DOHH2 (cell line): ENCODE measurements at regions not wholly inside any gene's neighbourhood (a gene's known extent, or its start where the extent isn't known, plus 50 kb on each side); places are given as distances from the start of the nearest gene placed in this dataset.
"Not testable (repeated sequence)": the region's sequence is repeated elsewhere in the genome, so short reads cannot be mapped to it uniquely, and the experiment has no call there.

Experiments used
- H3F3A ChIP-seq: fragments of 200-600 bp; sonication (generic), shearing (Covaris generic); 2 replicates; pipeline ENCODE4 v1.6.0; 2016; ENCODE audit warnings: antibody characterized with exemption, mild to moderate bottlenecking; ENCODE audit not compliant: control insufficient read depth, insufficient read depth
- H3K27ac ChIP-seq: fragments of 200-600 bp; sonication (generic); 2 replicates; pipeline ENCODE4 v1.5.1; 2014; ENCODE audit warnings: low read depth, mild to moderate bottlenecking, low read length, moderate library complexity
- H3K27me3 ChIP-seq: fragments of 200-600 bp; sonication (generic); 2 replicates; pipeline ENCODE4 v1.6.1; 2014; ENCODE audit warnings: mild to moderate bottlenecking, low read length, mixed read lengths; ENCODE audit not compliant: control insufficient read depth
- H3K36me3 ChIP-seq: fragments of 200-600 bp; sonication (generic); 2 replicates; pipeline ENCODE4 v1.6.1; 2014; ENCODE audit warnings: mild to moderate bottlenecking, low read length, moderate library complexity, mixed read lengths; ENCODE audit not compliant: control insufficient read depth
- H3K4me1 ChIP-seq: fragments of 200-600 bp; sonication (generic); 2 replicates; pipeline ENCODE4 v1.6.1; 2014; ENCODE audit warnings: mild to moderate bottlenecking, low read length, mixed read lengths; ENCODE audit not compliant: control insufficient read depth
- H3K4me2 ChIP-seq: fragments of 200-600 bp; sonication (generic); 2 replicates; pipeline ENCODE4 v1.6.0; 2014; ENCODE audit warnings: mild to moderate bottlenecking, low read length, moderate library complexity
- H3K4me3 ChIP-seq: fragments of 200-600 bp; sonication (generic); 2 replicates; pipeline ENCODE4 v1.5.1; 2014; ENCODE audit warnings: mild to moderate bottlenecking, low read length, mixed read lengths
- H3K79me2 ChIP-seq: fragments of 200-600 bp; sonication (generic); 2 replicates; pipeline ENCODE4 v1.6.1; 2014; ENCODE audit warnings: mild to moderate bottlenecking, low read length, mixed read lengths; ENCODE audit not compliant: control insufficient read depth
- H3K9me2 ChIP-seq: fragments of 200-600 bp; sonication (generic); replicated peaks from 2 replicates; pipeline ENCODE4 v1.6.1; 2014; ENCODE audit warnings: mild to moderate bottlenecking, low read length, mixed read lengths; ENCODE audit not compliant: control insufficient read depth
- H3K9me3 ChIP-seq: fragments of 200-600 bp; sonication (generic); 2 replicates; pipeline ENCODE4 v1.6.1; 2014; ENCODE audit warnings: antibody characterized with exemption, low read length, mixed read lengths; ENCODE audit not compliant: control insufficient read depth, insufficient read depth
- H4K20me1 ChIP-seq: fragments of 200-600 bp; sonication (generic); 2 replicates; pipeline ENCODE4 v1.6.0; 2014; ENCODE audit warnings: low read depth, mild to moderate bottlenecking, antibody characterized with exemption, low read length, moderate library complexity; ENCODE audit not compliant: control insufficient read depth, insufficient read depth
- CTCF ChIP-seq: fragments of 200-600 bp; sonication (generic); IDR thresholded peaks from one replicate; pipeline ENCODE4 v1.5.1; 2014; ENCODE audit warnings: antibody characterized with exemption, mild to moderate bottlenecking, low read depth, low read length; ENCODE audit not compliant: poor library complexity, severe bottlenecking
- EZH2phosphoT487 ChIP-seq: fragments of 200-600 bp; sonication (generic); IDR thresholded peaks from 2 replicates; pipeline ENCODE4 v1.6.1; 2017; ENCODE audit warnings: borderline replicate concordance, mild to moderate bottlenecking, antibody characterized with exemption, low read length, moderate library complexity, mixed read lengths

DNA sequence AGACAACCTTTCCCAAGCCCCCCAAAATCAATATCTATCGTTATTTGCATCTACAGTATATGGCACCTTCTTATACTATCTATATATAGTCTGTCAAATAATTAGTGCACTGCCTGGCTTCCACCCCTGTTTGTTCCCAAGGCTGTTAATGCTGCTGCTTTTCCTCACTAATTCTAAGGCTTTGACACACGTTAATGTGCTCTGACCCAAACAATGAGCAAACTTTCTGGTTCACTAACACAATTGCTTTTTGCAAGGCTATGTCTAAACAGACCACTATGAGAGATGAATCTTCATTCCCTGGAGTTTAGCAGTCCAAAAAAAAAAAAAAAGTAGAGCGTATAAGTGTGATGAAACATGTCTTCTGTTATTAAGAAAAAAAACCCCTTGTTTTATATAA lies 360.9 kb upstream of the AGA start:
- Histone ChIP-seq H3K27ac (no peak overlapping the region), H3F3A (no peaks in the 10 kb centered on the region), H3K9me2 (no peaks in the 10 kb centered on the region), H4K20me1 (no peaks in the 10 kb centered on the region), H3K4me1 (no peaks in the 10 kb centered on the region), H3K79me2 (no peaks in the 10 kb centered on the region), H3K36me3 (no peaks in the 10 kb centered on the region), H3K9me3 (no peaks in the 10 kb centered on the region), H3K4me3 (no peak overlapping the region), H3K4me2 (no peak overlapping the region), H3K27me3 (no peaks in the 10 kb centered on the region)
- TF ChIP-seq EZH2phosphoT487 (no peak), CTCF (no peak)

DNA sequence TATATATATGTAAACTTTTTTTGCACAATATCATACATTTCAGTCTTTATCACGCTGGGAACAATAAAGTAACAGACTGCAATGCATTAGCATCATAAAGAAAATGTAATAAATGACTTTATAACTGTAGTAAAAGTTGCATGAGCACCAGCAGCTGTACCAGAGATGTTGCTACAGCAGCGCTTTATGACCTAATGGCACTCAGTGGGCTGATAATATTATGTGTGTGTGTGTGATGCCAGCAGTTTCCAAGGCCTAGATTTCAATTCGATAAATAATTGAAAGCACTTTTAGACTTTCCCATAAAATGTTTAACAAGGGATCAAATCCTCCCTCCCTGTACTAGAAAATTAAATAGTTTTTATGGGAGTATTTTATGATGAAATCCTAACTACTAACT lies 367.6 kb upstream of the AGA start:
- Histone ChIP-seq H4K20me1 (no peaks in the 10 kb centered on the region), H3F3A (no peaks in the 10 kb centered on the region), H3K4me2 (no peak overlapping the region), H3K27me3 (no peaks in the 10 kb centered on the region), H3K9me3 (no peaks in the 10 kb centered on the region), H3K27ac (no peak overlapping the region), H3K9me2 (no peaks in the 10 kb centered on the region), H3K4me3 (no peak overlapping the region), H3K36me3 (no peaks in the 10 kb centered on the region), H3K4me1 (no peaks in the 10 kb centered on the region), H3K79me2 (no peaks in the 10 kb centered on the region)
- no peak for TF ChIP-seq CTCF
- no peak for TF ChIP-seq EZH2phosphoT487

GRCh38 chr4:177810220-177810619 lies 368.0 kb upstream of the AGA start:
- no peak overlapping the region for H3K4me3 ChIP-seq
- no peaks in the 10 kb centered on the region for H3K4me1 ChIP-seq
- H3K79me2 ChIP-seq: no peaks in the 10 kb centered on the region
- H3K36me3 ChIP-seq: no peaks in the 10 kb centered on the region
- no peak overlapping the region for H3K4me2 ChIP-seq
- no peak overlapping the region for H3K27ac ChIP-seq
- no peaks in the 10 kb centered on the region for H4K20me1 ChIP-seq
- H3K27me3 ChIP-seq: no peaks in the 10 kb centered on the region
- no peaks in the 10 kb centered on the region for H3K9me3 ChIP-seq
- no peaks in the 10 kb centered on the region for H3F3A ChIP-seq
- no peaks in the 10 kb centered on the region for H3K9me2 ChIP-seq
- no peak for TF ChIP-seq CTCF

- not testable (repeated sequence) for H3K27me3 ChIP-seq, H3K9me3 ChIP-seq, H3F3A ChIP-seq, H3K9me2 ChIP-seq, H3K79me2 ChIP-seq, H3K4me3 ChIP-seq, H3K36me3 ChIP-seq, H3K4me2 ChIP-seq, H3K4me1 ChIP-seq, H4K20me1 ChIP-seq, H3K27ac ChIP-seq
These were observed 376.2 kb upstream of the AGA start for GRCh38 chr4:177818392-177818791.
